Embryonic facial prominence (tissue), 1 donor: ENCODE measurements at regions not wholly inside any gene's neighbourhood (a gene's known extent, or its start where the extent isn't known, plus 50 kb on each side); places are given as distances from the start of the nearest gene placed in this dataset.
"Not testable (repeated sequence)": the region's sequence is repeated elsewhere in the genome, so short reads cannot be mapped to it uniquely, and the experiment has no call there.

Experiments
- DNase-seq: peaks from one replicate; pipeline ENCODE4 v3.0.0-alpha.2; 2016; ENCODE audit errors: extremely low spot score

DNA sequence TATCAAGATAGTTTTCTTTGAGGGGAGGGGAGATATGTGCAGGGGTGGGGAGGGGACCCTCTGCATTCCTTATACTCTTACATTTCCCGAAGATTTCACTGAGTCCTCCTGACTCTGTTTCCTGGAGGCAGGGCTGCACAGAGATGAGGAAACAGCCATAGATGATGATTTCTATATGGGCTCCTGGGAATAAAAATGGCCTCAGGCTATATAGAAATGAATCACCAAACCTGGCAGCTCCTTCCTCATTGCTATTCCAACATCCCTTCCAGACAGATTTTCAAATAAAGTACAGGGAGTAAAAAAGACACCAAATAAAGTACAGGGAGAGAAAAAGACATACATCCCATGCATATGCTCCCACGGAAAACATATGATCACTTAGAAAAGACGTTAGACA lies 474.8 kb upstream of the RAB6C start:
- DNase-seq, result no peak

DNA sequence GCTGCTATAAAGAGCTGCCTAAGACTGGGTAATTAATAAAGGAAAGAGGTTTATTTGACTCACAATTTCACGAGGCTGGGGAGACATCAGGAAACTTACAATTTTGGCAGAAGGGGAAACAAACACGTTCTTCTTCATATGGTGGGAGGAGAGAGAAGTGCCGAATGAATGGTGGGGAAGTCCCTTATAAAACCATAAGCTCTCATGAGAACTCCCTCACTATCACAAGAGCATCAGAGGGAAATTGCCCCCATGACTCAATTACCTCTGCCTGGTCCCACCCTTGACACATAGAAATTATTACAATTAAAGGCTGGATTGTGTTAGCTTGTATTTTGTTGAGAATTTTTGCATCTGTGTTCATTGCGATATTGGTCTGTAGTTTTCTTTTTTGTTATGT lies 460.5 kb upstream of the RAB6C start:
- DNase-seq, result no peak

- DNase-seq, result not testable (repeated sequence)
Measured at GRCh38 chr2:129532158-129532557, 447.3 kb upstream of the RAB6C start.

GRCh38 chr2:129548880-129549279 lies 430.6 kb upstream of the RAB6C start:
- DNase-seq, result no peak

- DNase-seq, result no peak
Measured at GRCh38 chr2:129550536-129550935, 428.9 kb upstream of the RAB6C start.

- no peak for DNase-seq
Measured at GRCh38 chr2:129554373-129554772, 425.1 kb upstream of the RAB6C start.

GRCh38 chr2:129559101-129559500 lies 420.4 kb upstream of the RAB6C start:
- DNase-seq, result no peak

DNA sequence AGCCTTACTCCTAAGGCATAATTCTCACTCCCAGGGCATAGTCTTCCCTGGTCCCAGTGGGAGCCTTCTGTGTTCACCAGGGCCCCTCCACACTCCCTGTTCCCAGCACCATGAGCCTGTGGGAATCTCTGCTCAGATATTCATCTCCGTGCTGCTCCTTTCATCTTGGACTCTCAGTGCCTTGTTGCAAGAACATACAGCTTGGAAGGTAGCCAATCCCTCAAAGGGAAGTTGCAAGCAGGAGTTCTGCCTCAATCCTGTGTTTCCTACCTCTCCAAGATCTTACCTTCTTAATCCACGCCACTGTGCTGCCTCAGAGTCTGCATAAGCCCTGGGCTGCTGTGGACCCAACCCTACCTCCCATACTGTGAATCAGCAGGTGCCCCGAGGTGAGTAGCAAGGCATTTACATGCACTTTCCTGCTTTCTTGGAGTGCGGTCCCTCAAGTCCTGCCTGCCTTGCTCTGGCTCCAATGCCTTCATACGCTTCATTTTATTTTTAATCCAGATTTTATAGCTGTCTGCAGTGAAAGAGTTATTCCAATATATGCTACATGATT lies 413.8 kb upstream of the RAB6C start:
- no peak for DNase-seq

- not testable (repeated sequence) for DNase-seq
Measured at GRCh38 chr2:129570812-129571211, 408.7 kb upstream of the RAB6C start.

DNA sequence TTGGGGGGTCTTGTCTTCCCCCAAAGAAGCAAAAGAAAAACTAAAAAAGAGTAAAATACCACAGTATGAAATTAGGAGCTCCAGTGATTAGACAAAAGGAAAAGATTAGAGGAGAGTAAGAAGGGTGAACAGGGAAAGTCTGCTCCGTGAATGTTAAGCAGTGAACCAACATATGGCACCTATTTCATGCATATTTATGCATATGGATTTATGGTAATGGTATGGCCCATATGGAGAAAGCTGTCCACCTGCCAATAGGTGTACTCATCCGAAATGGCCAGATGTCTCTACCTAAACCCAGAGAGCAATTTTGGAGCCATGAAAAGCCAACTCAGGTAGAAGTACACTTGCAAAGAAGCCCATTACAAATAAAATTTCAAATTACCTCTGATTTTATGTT lies 404.0 kb upstream of the RAB6C start:
- DNase-seq, result no peak

DNA sequence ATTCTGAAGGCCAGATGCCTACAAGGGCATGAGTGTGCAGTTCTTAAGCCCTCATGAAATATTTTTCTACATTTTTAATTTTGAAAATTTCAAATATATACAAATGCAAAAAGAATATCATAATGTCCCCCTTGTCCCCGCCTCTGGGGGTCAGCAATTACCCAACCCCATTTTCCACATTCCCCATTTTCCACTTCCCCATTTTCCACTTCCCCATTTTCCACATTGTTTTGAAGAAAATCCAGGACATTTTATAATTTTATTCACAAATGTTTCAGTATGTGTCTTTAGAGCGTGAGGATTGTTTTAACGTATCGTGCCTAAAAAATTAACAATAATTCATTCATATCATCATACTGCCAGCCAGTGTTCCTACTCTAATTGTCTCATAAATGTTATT lies 403.6 kb upstream of the RAB6C start:
- no peak for DNase-seq

DNA sequence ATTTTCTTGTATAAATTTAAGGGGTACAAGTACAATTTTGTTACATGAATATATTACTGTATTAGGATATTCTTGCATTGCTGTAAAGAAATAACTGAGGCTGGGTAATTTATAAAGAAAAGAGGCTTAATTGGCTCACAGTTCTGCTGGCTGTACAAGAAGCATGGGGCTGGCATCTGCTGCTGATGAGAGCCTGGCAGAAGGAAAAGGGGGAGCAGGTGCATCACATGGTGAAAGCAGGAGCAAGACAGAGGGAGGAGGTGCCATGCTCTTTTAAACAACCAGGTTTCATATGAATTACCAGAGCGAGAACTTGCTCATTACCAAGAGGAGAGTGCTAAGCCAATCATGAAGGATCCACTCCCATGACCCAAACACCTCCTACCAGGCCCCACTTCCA lies 399.5 kb upstream of the RAB6C start:
- no peak for DNase-seq

DNA sequence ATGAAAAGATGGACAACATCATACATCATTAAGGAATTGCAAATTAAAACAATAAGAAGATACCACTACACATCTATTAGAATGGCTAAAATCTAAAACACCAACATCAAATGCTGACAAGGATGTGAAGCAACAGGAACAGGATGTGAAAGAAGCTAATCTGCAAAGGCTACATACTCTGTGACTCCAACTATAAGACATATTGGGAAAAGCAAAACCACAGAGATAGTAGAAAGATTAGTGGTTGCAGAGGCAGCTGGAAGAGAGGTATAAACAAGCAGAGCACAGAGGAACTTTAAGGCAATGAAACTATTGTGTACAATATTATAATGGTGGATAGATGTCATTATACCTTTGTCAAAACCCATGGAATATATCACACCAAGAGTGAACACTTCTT lies 393.7 kb upstream of the RAB6C start:
- DNase-seq, result no peak

DNA sequence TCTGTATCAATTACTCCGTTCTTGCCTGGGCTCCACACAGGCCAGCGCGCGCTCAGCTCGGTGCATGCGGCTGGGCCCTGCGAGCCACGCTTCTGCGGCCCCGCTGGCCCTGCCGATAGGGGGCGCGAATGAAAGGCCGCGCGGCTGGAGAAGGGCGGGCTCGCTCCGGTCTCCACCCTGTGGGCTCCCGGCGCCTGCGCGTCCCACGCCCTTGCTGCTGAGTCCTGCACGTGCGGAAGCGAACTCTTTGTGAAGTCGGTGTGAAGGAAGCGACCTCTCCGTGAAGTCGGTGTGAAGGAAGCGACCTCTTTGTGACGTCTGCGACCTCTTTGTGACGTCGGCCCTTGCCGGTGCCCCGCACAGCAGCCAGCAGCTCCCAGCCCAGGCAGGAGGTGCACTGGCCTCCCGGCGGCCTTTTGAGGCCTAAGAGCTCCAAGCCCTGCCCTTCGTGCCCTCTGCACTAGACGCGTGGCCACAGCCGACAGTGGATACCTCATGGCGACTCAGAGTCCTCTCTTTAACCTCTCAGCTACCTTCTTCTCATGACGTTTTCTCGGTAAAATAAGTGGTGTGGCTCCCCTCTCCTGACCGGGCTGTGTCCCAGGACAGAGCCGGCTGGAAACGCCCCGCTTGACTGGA lies 391.9 kb upstream of the RAB6C start:
- DNase-seq, result no peak

DNA sequence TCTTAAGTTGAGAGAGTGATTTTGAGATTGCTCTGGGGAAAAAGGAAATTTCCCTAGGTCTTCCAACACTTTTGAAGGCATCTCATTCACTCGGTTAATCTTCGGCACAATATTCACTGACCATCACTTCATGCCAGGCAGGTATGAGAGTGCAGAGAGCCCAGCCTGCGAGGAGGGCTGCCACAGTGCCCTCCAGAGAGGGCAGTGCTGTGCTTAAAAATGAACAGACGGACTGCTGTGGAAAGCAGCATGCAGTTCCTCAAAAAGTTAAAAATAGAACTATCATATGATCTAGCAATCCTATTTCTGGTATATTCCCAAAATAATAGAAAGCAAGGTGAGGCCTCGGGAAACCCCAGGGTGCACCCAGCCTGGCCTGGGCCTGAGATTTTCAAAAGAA lies 374.9 kb upstream of the RAB6C start:
- no peak for DNase-seq

DNA sequence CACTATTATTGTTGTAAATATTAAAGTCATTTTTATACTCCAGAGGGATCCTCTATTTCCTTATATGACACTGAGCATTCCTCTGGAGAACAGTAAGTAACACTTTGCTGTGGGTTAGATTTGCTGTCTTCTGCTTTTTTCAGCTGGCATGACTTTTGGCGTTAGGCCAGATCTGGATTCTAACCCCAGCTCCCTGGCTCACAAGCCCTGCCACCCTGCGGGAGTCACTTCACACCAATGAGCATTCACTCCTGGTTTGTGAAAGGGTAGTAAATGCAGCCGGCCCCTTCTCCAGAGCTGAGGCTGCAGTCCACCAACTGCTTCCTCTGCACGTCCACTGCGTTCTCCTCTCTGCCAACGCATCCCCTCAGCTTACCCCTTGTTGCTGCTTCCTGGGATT lies 373.8 kb upstream of the RAB6C start:
- DNase-seq, result no peak

DNA sequence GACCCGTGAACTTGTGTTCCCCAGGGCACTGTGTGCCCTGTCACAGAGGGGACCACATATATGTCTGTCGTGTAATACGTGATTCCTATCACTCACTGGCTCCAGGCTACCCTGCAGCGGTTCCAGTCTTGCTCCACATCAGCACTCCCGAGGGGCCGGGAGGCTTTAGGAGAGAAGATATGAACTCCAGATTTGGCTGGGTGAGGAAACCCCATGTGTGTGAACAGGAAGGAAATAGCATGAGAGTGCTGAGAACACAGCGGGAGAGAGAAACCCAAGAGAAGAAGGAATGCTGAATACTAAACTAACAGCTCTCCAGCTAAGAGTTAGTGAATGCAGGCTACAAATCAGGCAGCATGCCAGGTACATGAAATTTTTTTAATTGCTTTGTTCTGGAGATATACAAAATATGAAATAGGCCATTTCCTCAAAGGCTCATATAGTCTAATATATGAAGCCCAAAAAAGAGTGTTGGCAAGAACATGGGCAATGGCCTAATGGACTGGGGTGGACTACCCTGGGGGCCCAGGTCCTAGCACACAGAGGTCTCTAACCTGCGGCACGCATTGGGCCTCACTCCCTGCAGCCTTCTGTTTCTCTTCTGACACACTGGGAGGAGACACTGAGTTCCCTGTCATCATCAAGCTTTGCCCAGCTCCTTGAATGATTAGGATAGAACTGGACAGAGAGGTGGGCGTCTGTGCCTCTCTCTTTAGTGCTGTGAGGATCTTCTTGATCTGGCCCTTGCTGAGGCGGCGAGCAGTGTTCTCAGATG lies 372.8 kb upstream of the RAB6C start:
- DNase-seq, result no peak

DNA sequence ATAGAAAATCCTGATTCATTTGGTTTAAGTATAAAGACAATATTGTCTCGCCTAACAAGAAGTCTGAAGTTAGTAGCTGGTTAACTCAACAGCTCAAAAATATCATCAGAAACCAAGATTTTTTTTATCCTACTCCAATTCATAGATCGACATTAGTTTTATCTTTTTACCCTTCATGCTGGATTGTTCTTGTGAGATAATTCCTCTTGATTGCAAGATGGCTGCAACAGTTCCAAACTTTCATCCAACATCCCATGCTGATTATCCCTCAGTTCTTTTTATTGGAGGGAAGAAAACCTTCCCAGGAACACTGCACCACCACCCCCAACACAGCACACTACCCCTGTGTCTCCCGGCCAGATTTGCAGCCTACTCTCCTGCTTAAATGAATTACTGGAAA lies 370.2 kb upstream of the RAB6C start:
- no peak for DNase-seq

- DNase-seq, result no peak
Measured at GRCh38 chr2:129610766-129611165, 368.7 kb upstream of the RAB6C start.

DNA sequence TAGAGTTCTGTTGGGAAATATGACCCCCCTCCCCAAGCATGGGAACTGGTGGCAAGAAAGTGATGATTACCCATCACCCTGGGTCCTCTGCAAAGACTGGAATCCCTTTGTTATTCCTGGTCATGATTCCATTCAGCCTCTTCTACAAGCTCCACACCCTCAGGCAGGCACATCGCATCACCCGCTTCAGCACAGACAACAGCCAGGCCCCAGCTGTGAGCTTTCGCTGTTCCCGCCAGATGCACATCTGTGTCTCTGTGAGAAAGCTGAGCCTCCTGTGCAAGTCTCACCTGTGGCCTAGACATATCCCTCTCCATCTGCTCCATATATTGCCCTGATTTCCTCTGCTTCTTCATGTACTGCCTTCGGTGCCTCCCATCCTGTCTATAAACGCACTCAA lies 368.0 kb upstream of the RAB6C start:
- DNase-seq, result no peak

DNA sequence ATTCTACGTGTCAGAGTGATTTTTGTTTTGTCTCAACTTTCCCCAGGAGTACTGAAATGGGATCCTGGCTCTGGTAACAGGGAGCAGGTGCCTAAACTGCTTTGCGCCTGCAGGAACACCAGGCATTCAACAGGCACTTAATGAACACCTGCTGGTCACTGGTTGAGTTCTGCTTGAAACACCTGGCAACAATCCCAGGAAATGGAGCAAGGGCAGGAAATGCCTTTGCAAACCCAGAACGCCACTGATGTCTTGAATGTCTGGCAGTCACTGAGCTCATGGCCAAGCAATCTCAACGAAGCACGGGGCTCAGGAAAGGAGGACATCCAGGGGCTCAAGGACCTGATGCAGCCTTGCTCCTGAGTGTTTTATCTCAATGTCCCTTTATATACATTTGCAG lies 360.0 kb upstream of the RAB6C start:
- no peak for DNase-seq

DNA sequence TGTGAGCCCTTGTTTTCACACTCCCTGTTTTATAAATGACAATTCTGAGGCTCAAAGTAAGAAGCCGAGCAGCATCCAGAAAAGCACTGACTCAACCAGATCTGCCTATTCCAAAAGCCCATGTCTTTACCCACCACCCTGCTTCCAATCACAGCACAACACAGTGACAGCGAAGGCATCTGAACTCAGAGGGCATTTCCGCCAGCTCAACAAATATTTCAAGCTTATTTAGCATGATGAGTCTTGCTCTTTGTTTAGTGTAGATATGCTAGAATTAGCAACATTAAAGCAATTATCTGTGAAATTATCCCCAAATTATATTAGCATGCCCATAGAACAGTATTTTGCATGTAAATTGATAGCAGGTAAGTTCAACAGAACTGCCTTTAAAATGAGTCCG lies 359.1 kb upstream of the RAB6C start:
- no peak for DNase-seq

- DNase-seq, result no peak
Measured at GRCh38 chr2:129623783-129624182, 355.7 kb upstream of the RAB6C start.
